Gastrocnemius medialis (tissue), 4 donors: ENCODE measurements at regions not wholly inside any gene's neighbourhood (a gene's known extent, or its start where the extent isn't known, plus 50 kb on each side); places are given as distances from the start of the nearest gene placed in this dataset.

Experiments
- ATAC-seq, 2 donors: fragments of 150-250 bp; one replicate each; pipeline ENCODE4 v1.9.1; 2016
- DNase-seq, 2 donors: peaks; one replicate each; pipeline ENCODE4 v3.0.0-alpha.2; 2019
- H3K27ac ChIP-seq, 4 donors: fragments of 200-600 bp; sonication (generic); 1 replicate in 1 of 4; 2 replicates in 3 of 4; pipeline ENCODE4 v1.5.1; 2016 to 2018; ENCODE audit warnings: mild to moderate bottlenecking in 2 of 4, moderate library complexity in 1 of 4
- H3K27me3 ChIP-seq, 3 donors: fragments of 200-600 bp; sonication (generic) in 2 of 3; 1 replicate in 1 of 3; 2 replicates in 2 of 3; pipeline versions ENCODE4 v1.5.1 to v1.6.0; 2016 to 2019; ENCODE audit warnings: mild to moderate bottlenecking in 1 of 3, moderate library complexity in 1 of 3
- H3K36me3 ChIP-seq, 2 donors: fragments of 200-600 bp; sonication (generic) in 1 of 2; one replicate each; pipeline ENCODE4 v1.5.1; 2017 to 2018
- H3K4me1 ChIP-seq, 2 donors: fragments of 200-600 bp; sonication (generic) in 1 of 2; one replicate each; pipeline ENCODE4 v1.5.1; 2016 to 2017; ENCODE audit warnings: mild to moderate bottlenecking in 2 of 2
- H3K4me3 ChIP-seq, 4 donors: fragments of 200-600 bp; sonication (generic) in 3 of 4; 1 replicate in 1 of 4; 2 replicates in 3 of 4; pipeline ENCODE4 v1.5.1; 2016 to 2019; ENCODE audit warnings: mild to moderate bottlenecking in 2 of 4
- H3K9me3 ChIP-seq, 3 donors: fragments of 200-600 bp; sonication (generic) in 2 of 3; 1 replicate in 1 of 3; 2 replicates in 2 of 3; pipeline ENCODE4 v1.5.1; 2016 to 2019
- CTCF ChIP-seq, 5 experiments: fragments of 450-650 bp in 3 of 5; fragments of 200-600 bp in 2 of 5; sonication (generic) in 2 of 5; IDR thresholded peaks in 4 of 5; conservative IDR thresholded peaks in 1 of 5; 1 replicate in 4 of 5; 2 replicates in 1 of 5; pipeline ENCODE4 v1.5.1; 2016 to 2019; ENCODE audit warnings: antibody characterized with exemption in 5 of 5, mild to moderate bottlenecking in 3 of 5, moderate library complexity in 3 of 5
- POLR2A ChIP-seq, 2 donors: fragments of 450-650 bp; IDR thresholded peaks; one replicate each; pipeline ENCODE4 v1.6.1; 2017; ENCODE audit warnings: antibody characterized with exemption in 2 of 2, mild to moderate bottlenecking in 2 of 2, moderate library complexity in 2 of 2
- in situ Hi-C, 4 donors: fragments of 200-750 bp; cut with MboI; loops; one replicate each; pipeline versions ENCODE4 v1.15.0 to v1.8.0; 2017; ENCODE audit warnings: low sequenced_read_pairs in 4 of 4
- intact Hi-C: fragments of 100-400 bp; cut with DNase I; formaldehyde crosslinking; loops from one replicate; pipeline ENCODE4 v1.15.1; 2023; ENCODE audit warnings: low total_unique reads

GRCh38 chr4:116530048-116530447, 555.3 kb downstream of the TRAM1L1 start:
- Histone ChIP-seq H3K4me3 (no peak overlapping the region), H3K36me3 (no peaks in the 10 kb centered on the region), H3K4me1 (no peaks in the 10 kb centered on the region), H3K27ac (no peak overlapping the region), H3K27me3 (no peaks in the 10 kb centered on the region), H3K9me3 (no peaks in the 10 kb centered on the region)
- no peak for TF ChIP-seq POLR2A (IDR thresholded peaks at IDR 0.05)
- TF ChIP-seq CTCF (IDR thresholded peaks at IDR 0.05 in 4 of 5, conservative IDR thresholded peaks at IDR 0.05 in 1 of 5): no peak
- DNase-seq (no peak), ATAC-seq (no peak)
- intact Hi-C loops (no loop called here), in situ Hi-C loops (no loop called here)

DNA sequence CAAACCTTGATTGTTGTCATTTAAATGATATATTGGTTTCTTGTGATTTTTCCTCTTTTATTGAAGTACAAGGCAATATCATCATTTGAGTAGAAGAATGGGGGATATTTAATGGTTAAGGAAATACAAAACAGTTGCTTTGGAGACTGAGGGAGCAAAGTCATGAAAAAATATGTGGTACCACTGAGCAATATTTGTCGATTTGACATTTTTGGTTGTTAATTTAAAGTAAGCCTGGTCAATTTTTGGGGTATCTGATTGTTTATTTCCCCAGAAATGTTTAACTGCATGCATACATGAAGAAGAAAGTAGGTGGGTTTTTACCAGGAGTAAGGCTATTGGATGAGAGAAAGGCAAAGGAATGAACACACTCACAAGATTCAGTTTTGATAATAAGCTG, 556.2 kb downstream of the TRAM1L1 start:
- TF ChIP-seq CTCF (IDR thresholded peaks at IDR 0.05 in 4 of 5, conservative IDR thresholded peaks at IDR 0.05 in 1 of 5) (no peak), POLR2A (IDR thresholded peaks at IDR 0.05) (no peak)
- Histone ChIP-seq H3K27me3 (no peaks in the 10 kb centered on the region), H3K36me3 (no peaks in the 10 kb centered on the region), H3K4me3 (no peak overlapping the region), H3K9me3 (no peaks in the 10 kb centered on the region), H3K4me1 (no peaks in the 10 kb centered on the region), H3K27ac (no peak overlapping the region)
- no peak for ATAC-seq
- no peak for DNase-seq
- in situ Hi-C loops: no loop called here
- intact Hi-C loops: no loop called here

GRCh38 chr4:116522922-116523321, 562.5 kb downstream of the TRAM1L1 start:
- intact Hi-C loops: no loop called here
- Histone ChIP-seq H3K27me3 (no peaks in the 10 kb centered on the region), H3K4me1 (no peaks in the 10 kb centered on the region), H3K9me3 (no peaks in the 10 kb centered on the region), H3K4me3 (no peak overlapping the region), H3K27ac (no peak overlapping the region), H3K36me3 (no peaks in the 10 kb centered on the region)
- TF ChIP-seq CTCF (IDR thresholded peaks at IDR 0.05 in 4 of 5, conservative IDR thresholded peaks at IDR 0.05 in 1 of 5) (no peak), POLR2A (IDR thresholded peaks at IDR 0.05) (no peak)
- in situ Hi-C loops: no loop called here
- DNase-seq: no peak
- ATAC-seq: no peak

DNA sequence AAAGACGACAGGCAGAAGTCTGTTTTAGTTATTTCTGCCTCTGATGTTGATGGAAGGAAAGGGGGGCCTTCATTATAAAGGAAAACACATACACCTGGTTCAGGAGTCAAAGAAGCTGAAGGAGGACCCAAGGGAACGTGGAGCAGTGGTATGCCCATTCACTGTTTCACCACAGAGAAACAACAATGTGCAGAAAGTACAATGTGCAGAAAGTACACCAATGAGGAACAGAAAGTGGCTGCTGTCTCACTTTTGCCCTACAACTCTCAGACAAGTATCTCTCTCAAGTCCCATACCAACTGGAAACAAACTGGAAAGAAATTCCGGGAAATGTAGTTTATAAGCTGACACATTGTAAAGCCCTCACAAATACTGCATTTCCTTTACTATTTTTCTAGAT, 564.5 kb downstream of the TRAM1L1 start:
- TF ChIP-seq POLR2A (IDR thresholded peaks at IDR 0.05) (no peak), CTCF (IDR thresholded peaks at IDR 0.05 in 4 of 5, conservative IDR thresholded peaks at IDR 0.05 in 1 of 5) (no peak)
- H3K27me3 ChIP-seq: no peaks in the 10 kb centered on the region
- no peak overlapping the region for H3K4me3 ChIP-seq
- intact Hi-C loops (no loop called here), in situ Hi-C loops (no loop called here)
- no peak for DNase-seq
- ATAC-seq: no peak
- H3K9me3 ChIP-seq: no peaks in the 10 kb centered on the region
- H3K27ac ChIP-seq: no peak overlapping the region
- H3K36me3 ChIP-seq: no peaks in the 10 kb centered on the region
- no peaks in the 10 kb centered on the region for H3K4me1 ChIP-seq

GRCh38 chr4:116516711-116517110, 568.7 kb downstream of the TRAM1L1 start:
- no peak overlapping the region for H3K4me3 ChIP-seq
- H3K4me1 ChIP-seq: no peaks in the 10 kb centered on the region
- no peak overlapping the region for H3K27ac ChIP-seq
- in situ Hi-C loops (no loop called here), intact Hi-C loops (no loop called here)
- H3K36me3 ChIP-seq: no peaks in the 10 kb centered on the region
- TF ChIP-seq CTCF (IDR thresholded peaks at IDR 0.05 in 4 of 5, conservative IDR thresholded peaks at IDR 0.05 in 1 of 5) (no peak), POLR2A (IDR thresholded peaks at IDR 0.05) (no peak)
- H3K9me3 ChIP-seq: no peaks in the 10 kb centered on the region
- no peaks in the 10 kb centered on the region for H3K27me3 ChIP-seq
- no peak for ATAC-seq
- DNase-seq: no peak
